ENCODE measurements at regions not wholly inside any gene's neighbourhood (a gene's known extent, or its start where the extent isn't known, plus 50 kb on each side); places are given as distances from the start of the nearest gene placed in this dataset.

GRCh38 chr12:23060161-23060560 lies 435.2 kb downstream of the ETNK1 start (continued):
- TF ChIP-seq ZNF302 (CRISPR knock-in tag; IDR thresholded peaks at IDR 0.05) (no peak), CEBPB (IDR thresholded peaks at IDR 0.05) (no peak)

- 9% methylated on average over 3 of the region's 3 CpGs for WGBS (ENCODE audit: missing lambda C conversion rate)
- Histone ChIP-seq H3K4me1 (no peaks in the 10 kb centered on the region), H3K4me3 (no peak overlapping the region), H3K4me2 (no peak overlapping the region), H3K27ac (no peak overlapping the region), H3K9me3 (no peaks in the 10 kb centered on the region)
- DNase-seq (ENCODE audit: low read depth in 1 of 2, low spot score in 1 of 2) (no peak), ATAC-seq (no peak), FAIRE-seq (no peak)
- ChIA-PET POLR2A (no interaction called here), CTCF (no interaction called here)
- peak; percentile 82 for TF ChIP-seq MAFK (IDR thresholded peaks at IDR 0.05; ENCODE audit: partially characterized antibody)
- TF ChIP-seq, protein P1, sequence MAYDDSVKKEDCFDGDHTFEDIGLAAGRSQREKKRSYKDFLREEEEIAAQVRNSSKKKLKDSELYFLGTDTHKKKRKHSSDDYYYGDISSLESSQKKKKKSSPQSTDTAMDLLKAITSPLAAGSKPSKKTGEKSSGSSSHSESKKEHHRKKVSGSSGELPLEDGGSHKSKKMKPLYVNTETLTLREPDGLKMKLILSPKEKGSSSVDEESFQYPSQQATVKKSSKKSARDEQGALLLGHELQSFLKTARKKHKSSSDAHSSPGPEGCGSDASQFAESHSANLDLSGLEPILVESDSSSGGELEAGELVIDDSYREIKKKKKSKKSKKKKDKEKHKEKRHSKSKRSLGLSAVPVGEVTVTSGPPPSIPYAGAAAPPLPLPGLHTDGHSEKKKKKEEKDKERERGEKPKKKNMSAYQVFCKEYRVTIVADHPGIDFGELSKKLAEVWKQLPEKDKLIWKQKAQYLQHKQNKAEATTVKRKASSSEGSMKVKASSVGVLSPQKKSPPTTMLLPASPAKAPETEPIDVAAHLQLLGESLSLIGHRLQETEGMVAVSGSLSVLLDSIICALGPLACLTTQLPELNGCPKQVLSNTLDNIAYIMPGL (CRISPR knock-in tag; IDR thresholded peaks at IDR 0.05; ENCODE audit: borderline replicate concordance): no peak
These were observed 438.2 kb downstream of the ETNK1 start for GRCh38 chr12:23063206-23063605.

GRCh38 chr12:23066095-23066494 lies 441.1 kb downstream of the ETNK1 start:
- Histone ChIP-seq H3K27ac (no peak overlapping the region), H3K4me3 (no peak overlapping the region), H3K4me1 (no peaks in the 10 kb centered on the region), H3K9me3 (no peaks in the 10 kb centered on the region), H3K4me2 (no peak overlapping the region)
- FAIRE-seq: no peak
- 24% methylated on average over 1 of the region's 1 CpG for WGBS (ENCODE audit: missing lambda C conversion rate)
- ChIA-PET POLR2A (no interaction called here), CTCF (interaction anchor here (0.6 kb wide), 1 partner anchor 28 kb away, joined by 3 read pairs; no protein-coding TSS in a partner anchor)
- no peak for ATAC-seq
- no peak for DNase-seq (ENCODE audit: low read depth in 1 of 2, low spot score in 1 of 2)
- TF ChIP-seq PBX3 (IDR thresholded peaks at IDR 0.05) (no peak), CEBPB (IDR thresholded peaks at IDR 0.05) (peak in 1 of 2 experiments; percentile 69; a peak in 3 of 4 replicates)

DNA sequence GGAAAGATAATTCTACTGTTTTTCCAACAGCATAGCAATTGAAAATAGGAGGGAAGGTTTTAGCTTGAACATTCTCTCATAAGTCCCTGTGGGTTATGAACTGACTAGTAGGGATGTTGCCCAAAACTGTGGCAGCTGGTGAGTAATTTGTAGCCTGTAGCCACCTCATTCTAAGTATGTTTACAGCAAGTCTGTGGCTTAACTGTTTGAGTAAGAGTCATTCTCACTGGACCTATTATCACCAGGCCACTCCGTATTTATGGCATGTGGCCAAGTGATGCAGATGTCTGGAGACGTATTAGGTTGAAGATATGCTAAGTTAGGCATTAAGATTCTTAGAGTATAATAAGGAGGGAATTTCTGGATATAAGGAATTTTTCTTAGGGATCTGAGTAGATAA lies 458.3 kb downstream of the ETNK1 start:
- Histone ChIP-seq H3K4me1 (0 out of 3 replicates have a peak, but pooled peaks cover 2% of the 10 kb centered on the region), H3K27ac (no peak overlapping the region), H3K9me3 (no peaks in the 10 kb centered on the region), H3K4me2 (no peak overlapping the region), H3K4me3 (no peak overlapping the region)
- ChIA-PET CTCF (no interaction called here), POLR2A (no interaction called here)
- peak in 1 of 2 experiments; percentile 2 for DNase-seq (ENCODE audit: low read depth in 1 of 2, low spot score in 1 of 2)
- TF ChIP-seq KDM1A (IDR thresholded peaks at IDR 0.05; ENCODE audit: low read depth): no peak
- TF ChIP-seq CTCF (IDR thresholded peaks at IDR 0.05): no peak
- no peak for TF ChIP-seq CHD4 (IDR thresholded peaks at IDR 0.05; ENCODE audit: borderline replicate concordance)
- TF ChIP-seq HOXB5 (CRISPR knock-in tag; IDR thresholded peaks at IDR 0.05): no peak
- no peak for TF ChIP-seq ESRRA (IDR thresholded peaks at IDR 0.05; ENCODE audit: borderline replicate concordance, low read length)
- TF ChIP-seq MAZ (IDR thresholded peaks at IDR 0.05; ENCODE audit: borderline replicate concordance, low read depth, low read length): no peak
- ATAC-seq: peak in 1 of 2 experiments; percentile 25; a peak in 1 of 6 replicates
- no peak for FAIRE-seq
- 0% methylated on average over 2 of the region's 2 CpGs for WGBS (ENCODE audit: missing lambda C conversion rate)

All from A549 (cell line).